ENCODE measurements at regions not wholly inside any gene's neighbourhood (a gene's known extent, or its start where the extent isn't known, plus 50 kb on each side); places are given as distances from the start of the nearest gene placed in this dataset.
"Not testable (repeated sequence)": the region's sequence is repeated elsewhere in the genome, so short reads cannot be mapped to it uniquely, and the experiment has no call there.

DNA sequence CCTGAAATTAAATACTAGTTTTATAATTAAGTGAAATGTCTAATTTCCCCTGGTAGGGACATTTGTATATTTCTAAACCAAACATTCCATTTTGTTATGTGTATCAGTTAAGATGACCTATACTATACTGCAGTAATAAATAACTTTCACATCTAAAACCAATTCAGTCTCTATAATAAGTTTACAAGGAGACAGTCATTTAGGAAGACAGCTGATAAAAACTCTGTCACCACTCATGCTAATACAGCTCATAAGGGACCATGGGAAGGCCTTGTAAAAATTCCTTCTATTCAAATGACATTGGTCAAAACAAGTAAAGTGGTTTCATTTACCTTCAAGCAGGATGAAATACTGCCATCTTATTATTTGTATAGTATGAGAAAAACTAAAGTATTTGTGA is 128.4 kb upstream of the C1QTNF3 start:
- H3K27me3 ChIP-seq (ENCODE audit: control insufficient read depth, insufficient read depth, low read length); H3K27ac ChIP-seq (ENCODE audit: low read depth, low read length); H3K9ac ChIP-seq (ENCODE audit: low read depth, low read length); H3K4me3 ChIP-seq (ENCODE audit: low read depth, low read length); H3K4me1 ChIP-seq (ENCODE audit: control insufficient read depth, insufficient read depth, low read length); H3K36me3 ChIP-seq (ENCODE audit: control insufficient read depth, insufficient read depth, low read length); H3K9me3 ChIP-seq (ENCODE audit: control insufficient read depth, insufficient read depth, low read length): not testable (repeated sequence)

DNA sequence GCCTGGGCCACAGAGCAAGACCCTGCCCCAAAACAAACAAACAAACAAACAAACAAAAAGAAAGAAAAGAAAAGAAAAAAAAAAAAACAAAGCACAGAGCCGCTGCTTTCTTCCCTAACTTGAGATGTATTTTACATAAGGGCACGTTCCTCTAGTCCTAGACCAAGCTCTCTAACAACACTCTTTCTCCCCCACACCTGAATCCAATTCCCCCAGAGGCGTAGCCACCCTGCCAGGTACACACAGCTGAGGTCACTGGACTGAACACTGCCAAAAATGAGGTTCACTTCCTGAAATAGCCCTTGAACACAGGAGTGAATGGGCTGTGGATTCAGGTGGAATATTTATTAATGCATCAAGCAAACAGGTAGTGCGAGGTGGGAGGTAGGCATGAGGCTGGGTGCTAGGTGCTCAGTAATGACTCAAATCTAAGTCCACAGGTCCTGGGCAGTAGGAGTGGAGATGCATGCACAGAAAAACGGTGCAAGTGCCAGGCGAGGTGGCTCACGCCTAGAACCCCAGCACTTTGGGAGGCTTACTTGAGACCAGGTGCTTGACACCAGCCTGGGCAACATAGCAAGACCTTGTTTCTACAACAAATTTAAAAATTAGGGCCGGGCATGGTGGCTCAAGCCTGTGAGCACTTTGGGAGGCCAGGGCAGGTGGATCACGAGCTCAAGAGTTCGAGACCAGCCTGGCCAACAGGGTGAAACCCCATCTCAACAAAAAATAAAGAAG is 136.6 kb upstream of the C1QTNF3 start:
- H3K27me3 ChIP-seq (ENCODE audit: control insufficient read depth, insufficient read depth, low read length); H3K9me3 ChIP-seq (ENCODE audit: control insufficient read depth, insufficient read depth, low read length); H3K4me1 ChIP-seq (ENCODE audit: control insufficient read depth, insufficient read depth, low read length); H3K4me3 ChIP-seq (ENCODE audit: low read depth, low read length); H3K27ac ChIP-seq (ENCODE audit: low read depth, low read length); H3K9ac ChIP-seq (ENCODE audit: low read depth, low read length): not testable (repeated sequence)
- H3K36me3 ChIP-seq (ENCODE audit: control insufficient read depth, insufficient read depth, low read length), result peaks cover 16% of the 10 kb centered on the region

DNA sequence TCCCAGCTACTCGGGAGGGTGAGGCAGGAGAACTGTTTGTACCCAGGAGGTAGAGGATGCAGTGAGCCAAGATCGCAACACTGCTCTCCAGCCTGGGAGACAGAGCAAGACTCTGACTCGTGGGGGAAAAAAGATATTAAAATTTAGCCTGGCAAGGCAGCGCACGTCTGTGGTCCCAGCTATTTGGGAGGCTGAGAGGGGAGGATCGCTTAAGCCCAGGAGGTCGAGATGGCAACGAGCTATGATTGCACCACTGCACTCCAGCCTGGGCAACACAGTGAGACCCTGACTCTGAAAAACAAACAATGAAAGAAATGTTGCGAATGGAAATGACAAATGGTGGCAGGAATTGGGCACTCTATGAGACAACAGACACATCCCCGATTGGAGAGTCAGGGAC is 137.2 kb upstream of the C1QTNF3 start:
- peaks cover 13% of the 10 kb centered on the region for H3K36me3 ChIP-seq (ENCODE audit: control insufficient read depth, insufficient read depth, low read length)

DNA sequence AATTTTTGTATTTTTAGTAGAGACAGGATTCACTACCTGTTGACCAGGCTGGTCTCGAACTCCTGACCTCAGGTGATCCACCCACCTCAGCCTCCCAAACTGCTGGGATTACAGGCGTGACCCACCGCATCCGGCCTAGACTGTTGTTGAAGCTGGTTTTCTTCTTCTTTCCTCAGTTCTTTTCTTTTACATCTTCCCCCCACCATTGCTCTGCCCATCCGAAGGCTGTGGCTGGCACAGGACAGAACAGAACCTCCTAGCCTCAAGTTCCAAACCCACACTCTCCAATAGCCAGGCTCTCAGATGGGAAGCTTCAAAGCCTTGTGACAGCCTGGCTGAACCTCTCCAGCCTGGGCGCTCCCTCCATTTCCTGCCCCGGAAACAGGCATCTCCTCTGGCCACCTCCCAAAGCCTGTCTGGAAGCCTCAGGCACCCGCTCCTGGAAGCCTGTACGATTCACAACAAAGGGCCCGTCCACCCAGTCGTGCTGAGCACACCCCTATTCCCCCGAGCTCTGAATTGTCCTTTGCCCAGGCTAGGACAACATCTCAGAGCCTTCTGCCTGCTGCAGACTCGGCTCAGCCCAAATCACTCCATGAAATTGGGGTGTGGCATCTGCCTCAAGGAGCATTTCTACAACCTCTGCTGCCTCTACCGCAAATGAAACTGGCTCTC is 138.1 kb upstream of the C1QTNF3 start:
- H3K27ac ChIP-seq (ENCODE audit: low read depth, low read length); H3K9ac ChIP-seq (ENCODE audit: low read depth, low read length); H3K4me3 ChIP-seq (ENCODE audit: low read depth, low read length); H3K9me3 ChIP-seq (ENCODE audit: control insufficient read depth, insufficient read depth, low read length); H3K27me3 ChIP-seq (ENCODE audit: control insufficient read depth, insufficient read depth, low read length); H3K4me1 ChIP-seq (ENCODE audit: control insufficient read depth, insufficient read depth, low read length): not testable (repeated sequence)
- H3K36me3 ChIP-seq (ENCODE audit: control insufficient read depth, insufficient read depth, low read length), result peaks cover 11% of the 10 kb centered on the region; the same call in 1 of the 2 replicates

More for the DNA sequence above, 137.2 kb upstream of the C1QTNF3 start:
- not testable (repeated sequence) for H3K27me3 ChIP-seq (ENCODE audit: control insufficient read depth, insufficient read depth, low read length); H3K4me1 ChIP-seq (ENCODE audit: control insufficient read depth, insufficient read depth, low read length); H3K9ac ChIP-seq (ENCODE audit: low read depth, low read length); H3K4me3 ChIP-seq (ENCODE audit: low read depth, low read length); H3K9me3 ChIP-seq (ENCODE audit: control insufficient read depth, insufficient read depth, low read length); H3K27ac ChIP-seq (ENCODE audit: low read depth, low read length)

DNA sequence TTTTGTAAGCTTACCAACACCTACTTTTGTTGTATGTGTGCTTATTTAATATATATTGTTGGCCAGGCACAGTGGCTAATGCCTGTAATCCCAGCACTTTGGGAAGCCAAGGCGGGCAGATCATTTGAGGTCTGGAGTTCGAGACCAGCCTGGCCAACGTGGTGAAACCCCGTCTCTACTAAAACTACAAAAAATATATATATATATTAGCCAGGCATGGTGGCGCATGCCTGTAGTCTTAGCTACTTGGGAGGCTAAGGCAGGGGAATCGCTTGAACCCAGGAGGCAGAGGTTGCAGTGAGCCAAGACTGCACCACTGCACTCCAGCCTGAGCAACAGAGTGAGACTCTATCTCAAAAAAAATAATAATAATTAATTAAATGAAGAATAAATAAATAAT is 142.0 kb upstream of the C1QTNF3 start:
- H3K4me3 ChIP-seq (ENCODE audit: low read depth, low read length); H3K9ac ChIP-seq (ENCODE audit: low read depth, low read length); H3K27me3 ChIP-seq (ENCODE audit: control insufficient read depth, insufficient read depth, low read length); H3K9me3 ChIP-seq (ENCODE audit: control insufficient read depth, insufficient read depth, low read length); H3K4me1 ChIP-seq (ENCODE audit: control insufficient read depth, insufficient read depth, low read length); H3K36me3 ChIP-seq (ENCODE audit: control insufficient read depth, insufficient read depth, low read length); H3K27ac ChIP-seq (ENCODE audit: low read depth, low read length): not testable (repeated sequence)

DNA sequence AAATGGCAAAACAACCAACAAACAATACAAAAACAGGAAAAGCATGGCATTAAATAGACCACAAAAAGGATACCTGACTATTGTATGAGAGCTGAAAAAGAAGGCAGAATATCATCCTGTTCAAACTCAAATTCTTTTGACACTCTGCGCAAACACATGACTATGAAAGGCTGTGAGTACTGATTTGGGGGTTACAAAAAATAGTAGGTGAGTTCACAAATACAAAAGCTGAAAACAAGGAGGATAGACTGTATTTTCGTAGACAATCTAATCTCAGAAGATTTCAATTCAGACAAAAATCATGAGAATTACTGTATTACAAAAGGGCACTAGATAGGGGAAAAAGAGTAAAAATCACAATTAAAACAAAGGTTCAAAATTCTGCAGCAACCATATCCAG is 142.6 kb upstream of the C1QTNF3 start:
- not testable (repeated sequence) for H3K9ac ChIP-seq (ENCODE audit: low read depth, low read length); H3K36me3 ChIP-seq (ENCODE audit: control insufficient read depth, insufficient read depth, low read length); H3K4me3 ChIP-seq (ENCODE audit: low read depth, low read length); H3K27ac ChIP-seq (ENCODE audit: low read depth, low read length); H3K27me3 ChIP-seq (ENCODE audit: control insufficient read depth, insufficient read depth, low read length); H3K4me1 ChIP-seq (ENCODE audit: control insufficient read depth, insufficient read depth, low read length); H3K9me3 ChIP-seq (ENCODE audit: control insufficient read depth, insufficient read depth, low read length)

DNA sequence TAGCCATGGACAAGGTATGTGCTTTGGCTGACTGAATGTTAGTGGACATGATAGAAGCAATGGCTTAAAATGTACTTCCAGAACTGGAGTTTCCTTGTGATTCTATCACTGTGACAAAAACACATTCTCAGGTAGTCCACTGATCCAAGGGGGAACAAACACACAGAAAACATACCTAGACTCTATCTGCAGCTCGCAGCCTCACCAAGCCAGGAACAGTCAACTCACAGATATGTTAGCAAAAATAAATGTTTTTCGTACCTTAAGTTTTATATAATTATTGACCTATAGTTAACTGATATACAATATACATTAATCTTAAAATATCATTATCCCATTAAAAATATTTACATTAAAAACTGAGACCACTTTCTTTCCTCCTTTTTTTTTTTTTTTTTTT is 143.1 kb upstream of the C1QTNF3 start:
- not testable (repeated sequence) for H3K27ac ChIP-seq (ENCODE audit: low read depth, low read length); H3K36me3 ChIP-seq (ENCODE audit: control insufficient read depth, insufficient read depth, low read length); H3K9me3 ChIP-seq (ENCODE audit: control insufficient read depth, insufficient read depth, low read length); H3K9ac ChIP-seq (ENCODE audit: low read depth, low read length); H3K27me3 ChIP-seq (ENCODE audit: control insufficient read depth, insufficient read depth, low read length); H3K4me3 ChIP-seq (ENCODE audit: low read depth, low read length); H3K4me1 ChIP-seq (ENCODE audit: control insufficient read depth, insufficient read depth, low read length)

DNA sequence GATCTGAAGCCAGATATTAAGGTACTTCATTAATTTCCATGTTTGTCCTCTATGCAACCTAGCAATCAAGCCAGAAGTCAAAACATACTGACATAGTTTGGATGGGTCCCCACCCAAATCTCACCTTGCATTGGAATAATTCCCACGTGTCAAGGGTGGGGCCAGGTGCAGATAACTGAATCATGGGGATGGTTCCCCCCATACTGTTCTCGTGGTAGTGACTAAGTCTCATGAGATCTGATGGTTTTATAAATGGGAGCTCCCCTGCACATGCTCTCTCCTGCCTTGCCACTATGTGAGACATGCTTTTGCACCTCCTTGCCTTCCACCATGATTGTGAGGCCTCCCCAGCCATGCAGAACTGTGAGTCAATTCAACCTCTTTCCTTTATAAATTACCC is 143.9 kb upstream of the C1QTNF3 start:
- H3K9ac ChIP-seq (ENCODE audit: low read depth, low read length); H3K4me3 ChIP-seq (ENCODE audit: low read depth, low read length); H3K4me1 ChIP-seq (ENCODE audit: control insufficient read depth, insufficient read depth, low read length); H3K27me3 ChIP-seq (ENCODE audit: control insufficient read depth, insufficient read depth, low read length); H3K27ac ChIP-seq (ENCODE audit: low read depth, low read length); H3K9me3 ChIP-seq (ENCODE audit: control insufficient read depth, insufficient read depth, low read length); H3K36me3 ChIP-seq (ENCODE audit: control insufficient read depth, insufficient read depth, low read length): not testable (repeated sequence)

DNA sequence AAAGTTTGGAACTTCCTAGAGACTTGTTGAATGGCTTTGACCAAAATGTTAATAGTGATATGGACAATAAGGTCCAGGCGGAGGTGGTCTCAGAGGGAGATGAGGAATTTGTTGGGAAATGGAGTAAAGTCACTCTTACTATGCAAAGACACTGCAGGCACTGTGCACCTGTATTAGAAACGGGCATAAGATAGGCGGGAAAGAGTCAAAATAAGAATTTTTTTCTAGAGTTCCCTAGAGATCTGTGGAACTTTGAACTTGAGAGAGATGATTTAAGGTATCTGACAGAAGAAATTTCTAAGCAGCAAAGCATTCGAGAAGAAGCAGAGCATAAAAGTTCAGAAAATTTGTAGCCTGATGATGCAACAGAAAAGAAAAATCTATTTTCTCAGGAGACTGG is 144.4 kb upstream of the C1QTNF3 start:
- H3K9ac ChIP-seq (ENCODE audit: low read depth, low read length); H3K4me1 ChIP-seq (ENCODE audit: control insufficient read depth, insufficient read depth, low read length); H3K4me3 ChIP-seq (ENCODE audit: low read depth, low read length); H3K27ac ChIP-seq (ENCODE audit: low read depth, low read length); H3K9me3 ChIP-seq (ENCODE audit: control insufficient read depth, insufficient read depth, low read length); H3K27me3 ChIP-seq (ENCODE audit: control insufficient read depth, insufficient read depth, low read length): not testable (repeated sequence)
- peaks cover 13% of the 10 kb centered on the region; the same call in 1 of the 2 replicates for H3K36me3 ChIP-seq (ENCODE audit: control insufficient read depth, insufficient read depth, low read length)

DNA sequence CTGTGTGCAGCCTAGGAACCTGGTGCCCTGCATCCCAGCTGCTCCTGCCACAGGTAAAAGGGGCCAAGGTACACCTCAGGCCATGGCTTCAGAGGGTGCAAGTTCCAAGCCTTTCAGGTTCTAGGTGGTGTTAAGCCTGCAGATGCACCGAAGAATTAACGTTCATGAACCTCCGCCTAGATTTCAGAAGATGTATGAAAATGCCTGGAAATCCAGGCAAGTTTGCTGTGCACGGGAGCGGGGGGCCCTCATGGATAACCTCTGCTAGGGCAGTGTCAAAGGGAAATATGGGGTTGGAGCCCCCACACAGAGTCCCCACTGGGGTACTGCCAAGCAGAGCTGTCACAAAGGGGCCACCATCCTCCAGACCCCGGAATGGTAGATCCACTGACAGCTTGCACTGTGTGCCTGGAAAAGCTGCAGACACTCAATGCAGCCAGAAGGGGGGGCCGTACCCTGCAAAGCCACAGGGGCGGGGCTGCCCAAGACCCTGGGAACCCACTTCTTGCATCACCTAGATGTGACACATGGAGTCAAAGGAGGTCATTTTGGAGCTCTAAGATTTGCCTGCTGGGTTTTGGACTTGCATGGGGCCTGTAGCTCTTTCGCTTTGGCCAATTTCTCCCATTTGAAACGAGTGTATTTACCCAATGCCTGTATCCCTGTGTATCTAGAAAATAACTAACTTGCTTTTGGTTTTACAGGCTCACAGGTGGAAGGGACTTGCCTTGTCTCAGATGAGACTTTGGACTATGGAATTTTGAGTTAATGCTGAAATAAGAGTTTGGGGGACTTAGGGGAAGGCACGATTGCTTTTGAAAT is 145.2 kb upstream of the C1QTNF3 start:
- H3K4me1 ChIP-seq (ENCODE audit: control insufficient read depth, insufficient read depth, low read length); H3K27ac ChIP-seq (ENCODE audit: low read depth, low read length); H3K36me3 ChIP-seq (ENCODE audit: control insufficient read depth, insufficient read depth, low read length); H3K27me3 ChIP-seq (ENCODE audit: control insufficient read depth, insufficient read depth, low read length); H3K9ac ChIP-seq (ENCODE audit: low read depth, low read length); H3K9me3 ChIP-seq (ENCODE audit: control insufficient read depth, insufficient read depth, low read length); H3K4me3 ChIP-seq (ENCODE audit: low read depth, low read length): not testable (repeated sequence)

DNA sequence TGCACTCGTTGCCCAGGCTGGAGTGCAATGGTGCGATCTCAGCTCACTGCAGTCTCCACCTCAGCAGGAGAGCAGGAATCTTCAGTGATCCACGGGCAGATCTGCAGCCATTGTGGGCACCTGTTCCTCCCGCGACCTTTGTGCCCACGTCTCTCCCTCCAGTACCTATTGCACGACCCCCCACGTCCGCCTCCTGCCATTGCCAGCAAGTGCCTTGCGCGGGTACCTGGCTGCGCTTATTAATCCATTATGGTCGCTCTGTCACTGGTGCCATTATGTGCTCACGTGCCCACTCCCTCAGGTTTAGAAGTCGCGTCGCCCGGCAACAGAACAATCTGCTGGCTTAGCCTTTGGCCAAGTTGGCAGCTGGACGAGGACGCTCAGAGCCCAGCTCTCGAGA is 146.2 kb upstream of the C1QTNF3 start:
- not testable (repeated sequence) for H3K4me3 ChIP-seq (ENCODE audit: low read depth, low read length); H3K9me3 ChIP-seq (ENCODE audit: control insufficient read depth, insufficient read depth, low read length); H3K27me3 ChIP-seq (ENCODE audit: control insufficient read depth, insufficient read depth, low read length); H3K27ac ChIP-seq (ENCODE audit: low read depth, low read length); H3K4me1 ChIP-seq (ENCODE audit: control insufficient read depth, insufficient read depth, low read length); H3K9ac ChIP-seq (ENCODE audit: low read depth, low read length)
- H3K36me3 ChIP-seq (ENCODE audit: control insufficient read depth, insufficient read depth, low read length), result peaks cover 16% of the 10 kb centered on the region; the same call in 1 of the 2 replicates
